ENCODE measurements at regions not wholly inside any gene's neighbourhood (a gene's known extent, or its start where the extent isn't known, plus 50 kb on each side); places are given as distances from the start of the nearest gene placed in this dataset.

DNA sequence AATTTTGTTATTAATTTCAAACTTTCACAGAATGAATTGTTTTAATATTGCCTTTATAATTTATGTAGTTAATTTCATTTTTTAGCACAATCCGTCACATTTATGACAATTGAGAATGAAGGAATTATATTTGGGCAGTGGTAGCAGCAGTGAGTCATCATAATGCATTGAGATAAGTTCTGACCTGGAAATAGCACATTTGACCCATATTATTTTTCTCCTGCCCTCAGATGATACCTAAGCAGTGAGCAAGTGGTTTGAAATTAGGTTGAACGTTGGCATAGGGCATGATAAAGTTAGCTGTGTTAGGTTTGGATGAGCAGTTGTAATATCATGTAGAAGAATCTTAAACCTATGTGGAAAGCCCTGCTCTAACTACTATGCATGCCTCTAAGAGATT, 1431.3 kb upstream of the CDH8 start:
- no peaks in the 10 kb centered on the region for H3K9me3 ChIP-seq
- H3K4me3 ChIP-seq, result no peak overlapping the region
- no peaks in the 10 kb centered on the region for H3K36me3 ChIP-seq
- H3K27ac ChIP-seq, result no peak overlapping the region
- intact Hi-C loops (cut with DNase I; ENCODE audit: low total_unique reads), result no loop called here
- no peak for DNase-seq
- H3K27me3 ChIP-seq, result no peaks in the 10 kb centered on the region
- TF ChIP-seq, protein P1, sequence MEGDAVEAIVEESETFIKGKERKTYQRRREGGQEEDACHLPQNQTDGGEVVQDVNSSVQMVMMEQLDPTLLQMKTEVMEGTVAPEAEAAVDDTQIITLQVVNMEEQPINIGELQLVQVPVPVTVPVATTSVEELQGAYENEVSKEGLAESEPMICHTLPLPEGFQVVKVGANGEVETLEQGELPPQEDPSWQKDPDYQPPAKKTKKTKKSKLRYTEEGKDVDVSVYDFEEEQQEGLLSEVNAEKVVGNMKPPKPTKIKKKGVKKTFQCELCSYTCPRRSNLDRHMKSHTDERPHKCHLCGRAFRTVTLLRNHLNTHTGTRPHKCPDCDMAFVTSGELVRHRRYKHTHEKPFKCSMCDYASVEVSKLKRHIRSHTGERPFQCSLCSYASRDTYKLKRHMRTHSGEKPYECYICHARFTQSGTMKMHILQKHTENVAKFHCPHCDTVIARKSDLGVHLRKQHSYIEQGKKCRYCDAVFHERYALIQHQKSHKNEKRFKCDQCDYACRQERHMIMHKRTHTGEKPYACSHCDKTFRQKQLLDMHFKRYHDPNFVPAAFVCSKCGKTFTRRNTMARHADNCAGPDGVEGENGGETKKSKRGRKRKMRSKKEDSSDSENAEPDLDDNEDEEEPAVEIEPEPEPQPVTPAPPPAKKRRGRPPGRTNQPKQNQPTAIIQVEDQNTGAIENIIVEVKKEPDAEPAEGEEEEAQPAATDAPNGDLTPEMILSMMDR (IDR thresholded peaks at IDR 0.05), result no peak
- TF ChIP-seq POLR2A (IDR thresholded peaks at IDR 0.05), result no peak
- H3K4me1 ChIP-seq, result no peaks in the 10 kb centered on the region

DNA sequence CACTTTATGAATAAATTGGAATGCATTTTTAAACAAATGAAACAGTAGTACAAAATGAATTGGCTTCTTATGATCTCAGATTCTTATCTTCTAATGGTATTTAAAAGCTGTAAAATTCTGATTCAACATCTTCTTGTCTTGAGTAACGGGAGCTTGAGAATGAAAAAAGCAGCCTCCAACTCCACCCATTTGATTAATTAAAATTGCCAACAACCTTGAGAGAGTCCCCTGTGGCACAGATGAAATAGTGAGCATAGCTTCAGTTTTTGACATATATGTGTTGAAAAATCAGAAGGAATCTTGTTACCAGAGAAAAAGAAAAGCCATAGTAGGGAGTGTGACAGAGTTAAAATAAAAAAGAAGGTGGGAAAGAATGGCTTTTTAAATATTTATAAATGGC, 1426.1 kb upstream of the CDH8 start:
- Histone ChIP-seq H3K4me1 (no peaks in the 10 kb centered on the region), H3K27me3 (no peaks in the 10 kb centered on the region), H3K27ac (no peak overlapping the region), H3K36me3 (no peaks in the 10 kb centered on the region), H3K9me3 (no peaks in the 10 kb centered on the region), H3K4me3 (no peak overlapping the region)
- TF ChIP-seq POLR2A (IDR thresholded peaks at IDR 0.05), result no peak
- TF ChIP-seq, protein P1 (IDR thresholded peaks at IDR 0.05), result no peak
- intact Hi-C loops (cut with DNase I; ENCODE audit: low total_unique reads), result no loop called here
- DNase-seq, result no peak

DNA sequence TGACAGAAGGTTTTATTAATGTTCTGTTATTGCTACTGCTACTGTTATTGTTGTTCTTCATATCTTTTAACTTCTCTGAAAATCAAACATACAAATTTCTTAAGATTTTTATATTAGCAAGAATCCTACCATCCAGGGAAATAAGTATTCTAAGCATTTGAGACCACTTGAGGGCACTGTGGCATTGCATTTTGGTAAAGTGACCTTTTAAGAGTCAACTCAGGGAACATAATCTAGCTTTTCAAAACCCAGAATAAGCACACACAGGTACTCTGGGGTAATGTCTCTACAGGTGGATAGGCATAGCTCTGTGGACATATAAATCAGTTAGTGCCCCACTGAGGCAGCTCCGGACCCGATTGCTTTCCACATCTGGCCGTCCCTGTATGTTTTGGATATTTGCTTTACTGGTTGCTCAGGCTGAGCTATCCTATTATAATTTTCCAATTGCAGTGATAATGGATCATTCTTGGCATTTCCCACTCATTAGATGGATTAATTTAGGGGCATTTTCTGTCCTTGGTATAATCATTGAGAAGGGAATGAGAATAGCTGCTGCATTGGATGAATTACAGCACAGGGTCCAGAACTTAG, 1425.1 kb upstream of the CDH8 start:
- Histone ChIP-seq H3K36me3 (no peaks in the 10 kb centered on the region), H3K9me3 (no peaks in the 10 kb centered on the region), H3K4me1 (no peaks in the 10 kb centered on the region), H3K27ac (no peak overlapping the region), H3K4me3 (no peak overlapping the region), H3K27me3 (no peaks in the 10 kb centered on the region)
- TF ChIP-seq, protein P1 (IDR thresholded peaks at IDR 0.05), result peak in 3 of 4 experiments; percentile 35 to 45 (median 38)
- no peak for TF ChIP-seq POLR2A (IDR thresholded peaks at IDR 0.05)
- intact Hi-C loops (cut with DNase I; ENCODE audit: low total_unique reads), result no loop called here
- DNase-seq, result peak in 1 of 2 donors; percentile 27

DNA sequence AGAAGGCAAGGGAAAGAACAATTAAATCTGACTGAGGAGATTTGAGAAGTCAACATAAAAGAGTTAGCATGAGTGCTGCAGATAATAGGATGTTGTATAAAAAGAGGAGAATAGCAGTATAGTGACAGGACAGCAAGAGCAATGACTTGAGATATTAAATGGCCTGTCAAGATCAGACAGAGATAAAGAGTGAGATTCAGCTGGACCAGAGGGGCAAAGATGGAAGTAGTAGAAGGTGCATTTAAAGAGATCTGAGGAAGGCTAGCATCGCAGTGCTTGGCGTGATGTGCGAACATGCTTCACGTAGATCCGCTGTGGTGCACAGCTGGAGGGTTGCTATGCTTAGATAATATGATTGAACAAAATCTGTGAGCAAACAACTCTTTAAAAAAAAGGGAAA, 1422.6 kb upstream of the CDH8 start:
- intact Hi-C loops (cut with DNase I; ENCODE audit: low total_unique reads), result no loop called here
- DNase-seq, result no peak
- no peak overlapping the region for H3K4me3 ChIP-seq

DNA sequence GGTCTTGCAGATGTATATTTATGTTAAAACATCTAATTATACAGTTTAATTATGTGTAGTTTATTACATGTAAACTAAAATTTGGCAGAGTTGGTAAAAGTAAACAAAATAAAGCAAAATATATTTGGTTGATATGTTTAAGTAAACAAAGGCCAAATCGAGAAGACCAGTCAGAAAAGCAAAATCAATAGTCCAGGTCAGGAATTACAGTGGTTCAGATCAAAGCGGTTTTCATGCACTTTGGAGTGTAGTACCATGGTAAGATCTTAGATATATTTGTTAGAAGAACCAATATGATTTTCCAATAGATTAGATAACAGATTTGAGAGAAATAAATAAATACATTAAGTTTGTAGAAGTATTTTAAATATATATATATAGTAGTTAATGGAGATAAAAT, 1421.6 kb upstream of the CDH8 start:
- DNase-seq, result no peak
- H3K4me1 ChIP-seq, result no peaks in the 10 kb centered on the region
- intact Hi-C loops (cut with DNase I; ENCODE audit: low total_unique reads), result no loop called here

More for the DNA sequence above, 1422.6 kb upstream of the CDH8 start:
- Histone ChIP-seq H3K9me3 (no peaks in the 10 kb centered on the region), H3K4me1 (no peaks in the 10 kb centered on the region), H3K27ac (no peak overlapping the region), H3K27me3 (no peaks in the 10 kb centered on the region), H3K36me3 (no peaks in the 10 kb centered on the region)
- TF ChIP-seq POLR2A (IDR thresholded peaks at IDR 0.05), result no peak
- TF ChIP-seq, protein P1 (IDR thresholded peaks at IDR 0.05), result no peak

More for the DNA sequence above, 1421.6 kb upstream of the CDH8 start:
- Histone ChIP-seq H3K36me3 (no peaks in the 10 kb centered on the region), H3K27me3 (no peaks in the 10 kb centered on the region), H3K9me3 (no peaks in the 10 kb centered on the region), H3K4me3 (no peak overlapping the region), H3K27ac (no peak overlapping the region)
- TF ChIP-seq POLR2A (IDR thresholded peaks at IDR 0.05), result no peak
- TF ChIP-seq, protein P1 (IDR thresholded peaks at IDR 0.05), result no peak

Measured in uterus (tissue), 3 donors.